ENCODE measurements at regions not wholly inside any gene's neighbourhood (a gene's known extent, or its start where the extent isn't known, plus 50 kb on each side); places are given as distances from the start of the nearest gene placed in this dataset.

GRCh38 chr10:7487528-7487927 is 76.7 kb upstream of the SFMBT2 start:
- TF ChIP-seq EZH2phosphoT487 (IDR thresholded peaks at IDR 0.05; ENCODE audit: borderline replicate concordance, low read depth, low read length) (no peak), CTCF (conservative IDR thresholded peaks at IDR 0.05; ENCODE audit: low read length) (no peak)
- intact Hi-C loops (cut with micrococcal nuclease; ENCODE audit: unreplicated experiment) = no loop called here
- POLR2A ChIA-PET = interaction anchor here (2.1 kb wide), 1 partner anchor 7 kb away, joined by 7 read pairs; no protein-coding TSS in a partner anchor

GRCh38 chr10:7486528-7486927 is 75.7 kb upstream of the SFMBT2 start:
- no peak overlapping the region for H3K27ac ChIP-seq (ENCODE audit: low read depth, low read length, poor library complexity, severe bottlenecking)
- H2AFZ ChIP-seq (ENCODE audit: low read length) = no peak overlapping the region
- no peak for DNase-seq (ENCODE audit: low spot score)
- POLR2A ChIA-PET = interaction anchor here (2.1 kb wide), 1 partner anchor 8 kb away, joined by 7 read pairs; no protein-coding TSS in a partner anchor
- no peak overlapping the region for H3K4me3 ChIP-seq (ENCODE audit: low read depth, low read length, poor library complexity, severe bottlenecking)
- no peaks in the 10 kb centered on the region for H3K9me2 ChIP-seq (ENCODE audit: insufficient read depth, low read length)
- no peaks in the 10 kb centered on the region for H3K9me3 ChIP-seq (ENCODE audit: low read length)
- H3K79me2 ChIP-seq (ENCODE audit: insufficient read depth, low read depth, low read length) = no peaks in the 10 kb centered on the region
- no TSS peak for BruUV-seq (replicated peaks)
- intact Hi-C loops (cut with micrococcal nuclease; ENCODE audit: unreplicated experiment) = no loop called here
- H3K4me1 ChIP-seq (ENCODE audit: insufficient read depth, low read length, poor library complexity, severe bottlenecking) = peaks cover 87% of the 10 kb centered on the region
- no peaks in the 10 kb centered on the region for H4K20me1 ChIP-seq (ENCODE audit: insufficient read depth, low read length)
- H3K4me2 ChIP-seq (ENCODE audit: low read length) = no peak overlapping the region
- no peaks in the 10 kb centered on the region for H3K36me3 ChIP-seq (ENCODE audit: insufficient read depth, low read length)
- CTCF ChIA-PET (ENCODE audit: unreplicated experiment) = no interaction called here
- TF ChIP-seq CTCF (conservative IDR thresholded peaks at IDR 0.05; ENCODE audit: low read length) (no peak), EZH2phosphoT487 (IDR thresholded peaks at IDR 0.05; ENCODE audit: borderline replicate concordance, low read depth, low read length) (no peak)

More at GRCh38 chr10:7487528-7487927, 76.7 kb upstream of the SFMBT2 start:
- no peaks in the 10 kb centered on the region for H3K9me2 ChIP-seq (ENCODE audit: insufficient read depth, low read length)
- H3K4me2 ChIP-seq (ENCODE audit: low read length) = peak overlapping the region; percentile 2; the same call in 1 of the 2 replicates
- H3K9me3 ChIP-seq (ENCODE audit: low read length) = no peaks in the 10 kb centered on the region
- peaks cover 87% of the 10 kb centered on the region for H3K4me1 ChIP-seq (ENCODE audit: insufficient read depth, low read length, poor library complexity, severe bottlenecking)
- CTCF ChIA-PET (ENCODE audit: unreplicated experiment) = no interaction called here
- H3K36me3 ChIP-seq (ENCODE audit: insufficient read depth, low read length) = no peaks in the 10 kb centered on the region
- no peak overlapping the region for H2AFZ ChIP-seq (ENCODE audit: low read length)
- DNase-seq (ENCODE audit: low spot score) = no peak
- no peaks in the 10 kb centered on the region for H4K20me1 ChIP-seq (ENCODE audit: insufficient read depth, low read length)
- BruUV-seq (replicated peaks) = no TSS peak
- H3K27ac ChIP-seq (ENCODE audit: low read depth, low read length, poor library complexity, severe bottlenecking) = no peak overlapping the region
- no peak overlapping the region for H3K4me3 ChIP-seq (ENCODE audit: low read depth, low read length, poor library complexity, severe bottlenecking)
- H3K79me2 ChIP-seq (ENCODE audit: insufficient read depth, low read depth, low read length) = no peaks in the 10 kb centered on the region

- peak overlapping the region; percentile 57 for H3K4me3 ChIP-seq (ENCODE audit: low read depth, low read length, poor library complexity, severe bottlenecking)
- H3K27ac ChIP-seq (ENCODE audit: low read depth, low read length, poor library complexity, severe bottlenecking) = peak overlapping the region; percentile 72
- intact Hi-C loops (cut with micrococcal nuclease; ENCODE audit: unreplicated experiment) = no loop called here
Observed at GRCh38 chr10:7485799-7486198, 75.0 kb upstream of the SFMBT2 start.

More at GRCh38 chr10:7485799-7486198, 75.0 kb upstream of the SFMBT2 start:
- TF ChIP-seq CTCF (conservative IDR thresholded peaks at IDR 0.05; ENCODE audit: low read length) (no peak), EZH2phosphoT487 (IDR thresholded peaks at IDR 0.05; ENCODE audit: borderline replicate concordance, low read depth, low read length) (no peak)
- peaks cover 87% of the 10 kb centered on the region for H3K4me1 ChIP-seq (ENCODE audit: insufficient read depth, low read length, poor library complexity, severe bottlenecking)
- POLR2A ChIA-PET = interaction anchor here (1.1 to 2.1 kb wide), 2 partner anchors 9 to 13 kb away, joined by 3 to 7 read pairs; no protein-coding TSS in a partner anchor
- DNase-seq (ENCODE audit: low spot score) = no peak
- H3K9me3 ChIP-seq (ENCODE audit: low read length) = no peaks in the 10 kb centered on the region
- CTCF ChIA-PET (ENCODE audit: unreplicated experiment) = no interaction called here
- BruUV-seq (replicated peaks) = no TSS peak
- no peaks in the 10 kb centered on the region for H3K9me2 ChIP-seq (ENCODE audit: insufficient read depth, low read length)
- H3K36me3 ChIP-seq (ENCODE audit: insufficient read depth, low read length) = no peaks in the 10 kb centered on the region
- peak overlapping the region; percentile 65; the same call in 1 of the 2 replicates for H2AFZ ChIP-seq (ENCODE audit: low read length)
- H4K20me1 ChIP-seq (ENCODE audit: insufficient read depth, low read length) = no peaks in the 10 kb centered on the region
- peak overlapping the region; percentile 87 for H3K4me2 ChIP-seq (ENCODE audit: low read length)
- H3K79me2 ChIP-seq (ENCODE audit: insufficient read depth, low read depth, low read length) = no peaks in the 10 kb centered on the region
